HUDEP-2 (cell line): ENCODE measurements at regions not wholly inside any gene's neighbourhood (a gene's known extent, or its start where the extent isn't known, plus 50 kb on each side); places are given as distances from the start of the nearest gene placed in this dataset.

ENCODE experiments used
- DNase-seq, 76 experiments: peaks; one replicate each; lab custom pipeline; 2025; ENCODE audit not compliant: unreplicated experiment in 76 of 76; lab: John Stamatoyannopoulos, UW

GRCh38 chr16:26189536-26189935 lies 497.8 kb downstream of the HS3ST4 start:
- no peak for DNase-seq

GRCh38 chr16:26194526-26194925 lies 502.8 kb downstream of the HS3ST4 start:
- no peak for DNase-seq

DNA sequence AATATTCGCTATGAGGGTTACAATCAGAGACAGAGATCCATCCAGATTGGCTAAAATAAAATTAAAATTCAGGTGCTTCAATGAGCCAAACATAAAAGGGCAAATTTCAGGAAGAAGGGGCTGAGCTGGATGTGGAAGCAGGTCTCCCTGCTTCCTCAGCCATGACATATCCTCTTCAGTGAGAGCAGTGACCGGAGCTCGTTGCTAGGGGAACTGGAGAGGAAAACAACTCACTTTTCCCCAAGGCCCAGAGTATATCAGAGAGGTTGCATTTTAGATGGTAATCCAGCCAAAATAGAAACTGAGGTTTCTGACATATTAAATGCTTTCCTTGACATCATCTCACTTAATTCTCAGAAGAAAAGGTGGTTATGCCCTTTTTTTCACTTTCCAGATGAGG lies 503.5 kb downstream of the HS3ST4 start:
- no peak for DNase-seq

DNA sequence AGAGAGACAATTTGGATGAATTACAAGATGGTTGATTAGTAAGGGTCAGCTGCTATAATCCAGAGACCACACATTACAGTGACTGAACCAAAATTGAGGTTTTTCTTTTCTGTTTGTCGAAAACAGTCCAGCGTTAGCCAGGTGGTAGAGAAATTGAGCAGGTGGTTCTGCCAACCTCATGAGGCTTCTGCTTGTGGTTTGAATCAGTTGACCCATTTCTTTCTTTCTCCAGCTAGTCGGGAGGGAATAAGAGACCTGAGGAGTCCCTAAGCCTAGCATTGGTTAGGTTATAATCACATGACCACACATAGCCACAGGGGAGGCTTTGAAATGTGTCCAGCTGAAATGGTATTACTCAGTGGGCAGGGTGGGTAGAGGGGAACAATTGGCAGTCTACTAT lies 504.6 kb downstream of the HS3ST4 start:
- no peak for DNase-seq

DNA sequence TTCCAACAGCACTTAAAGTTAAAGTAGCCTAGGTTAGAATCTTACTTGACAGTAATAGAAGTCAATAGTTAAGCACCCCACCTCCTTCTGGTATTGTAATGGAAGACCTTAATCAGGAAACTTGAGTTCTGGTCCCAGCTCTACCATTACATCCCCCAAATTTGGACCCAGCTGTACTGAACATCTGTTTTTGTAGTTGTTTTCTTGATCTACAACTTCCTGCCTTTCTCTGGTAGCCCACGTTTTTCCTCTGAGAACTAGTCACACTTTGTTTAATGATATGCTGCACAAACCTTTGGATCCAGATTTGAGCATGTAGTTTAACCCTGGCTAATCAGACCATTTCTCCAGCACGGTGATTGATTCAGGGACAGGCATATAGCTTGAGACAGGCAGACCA lies 505.0 kb downstream of the HS3ST4 start:
- no peak for DNase-seq

- DNase-seq: no peak
Observed at GRCh38 chr16:26197707-26198106, 505.9 kb downstream of the HS3ST4 start.

DNA sequence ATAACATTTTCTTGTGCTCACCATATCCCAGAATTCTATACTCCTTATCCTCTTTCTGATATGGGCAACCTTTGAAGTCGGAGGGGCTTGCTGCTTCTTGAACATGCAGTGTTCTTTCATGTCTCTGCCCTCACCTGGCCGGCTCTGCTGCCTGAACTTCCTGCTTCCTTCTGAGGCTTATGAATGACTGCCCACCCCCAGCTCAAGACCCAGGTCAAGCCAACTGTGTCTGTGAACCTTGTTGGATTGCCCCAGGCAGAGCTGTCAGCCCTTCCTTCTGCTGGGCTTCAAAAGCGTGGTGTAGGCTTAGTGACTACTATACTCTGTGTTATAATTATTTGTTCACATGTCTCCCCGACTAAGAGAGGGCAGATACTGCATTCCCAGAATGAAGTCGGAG lies 506.5 kb downstream of the HS3ST4 start:
- DNase-seq: no peak

DNA sequence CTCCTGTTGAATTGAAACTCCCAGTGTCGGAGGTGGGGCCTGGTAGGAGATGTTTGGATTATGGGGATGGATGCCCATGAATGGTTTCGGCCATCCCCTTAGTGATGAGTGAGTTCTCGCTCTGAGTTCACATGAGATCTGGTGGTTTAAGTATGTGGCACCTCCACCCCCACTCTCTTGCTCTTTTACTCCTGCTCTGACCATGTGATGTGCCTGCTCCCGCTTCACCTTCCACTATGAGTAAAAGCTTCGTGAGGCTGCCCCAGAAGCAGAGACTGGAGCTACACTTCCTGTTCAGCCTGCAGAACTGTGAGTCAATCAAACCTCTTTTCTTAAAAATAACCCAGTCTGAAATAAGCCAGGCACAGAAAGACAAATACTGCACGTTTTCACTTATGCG lies 512.4 kb downstream of the HS3ST4 start:
- no peak for DNase-seq

DNA sequence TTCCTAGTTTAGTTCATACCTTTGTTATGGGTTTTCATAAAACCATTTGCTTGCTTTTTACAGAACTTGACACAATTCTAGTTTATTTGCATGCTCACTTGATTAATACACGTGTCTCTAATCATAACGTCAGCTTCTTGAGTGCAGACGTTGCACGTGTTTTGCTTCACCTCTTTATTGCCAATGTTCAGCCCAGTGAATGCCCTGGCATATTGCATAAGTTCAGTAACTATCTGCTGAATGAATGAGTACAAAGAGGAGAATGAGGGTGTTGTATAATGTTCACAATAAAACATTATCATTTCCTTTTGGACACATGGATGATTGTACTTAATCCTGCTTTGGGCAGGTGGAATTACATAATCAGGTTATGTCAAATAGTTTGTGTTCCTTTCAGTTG lies 519.8 kb downstream of the HS3ST4 start:
- DNase-seq: no peak

DNA sequence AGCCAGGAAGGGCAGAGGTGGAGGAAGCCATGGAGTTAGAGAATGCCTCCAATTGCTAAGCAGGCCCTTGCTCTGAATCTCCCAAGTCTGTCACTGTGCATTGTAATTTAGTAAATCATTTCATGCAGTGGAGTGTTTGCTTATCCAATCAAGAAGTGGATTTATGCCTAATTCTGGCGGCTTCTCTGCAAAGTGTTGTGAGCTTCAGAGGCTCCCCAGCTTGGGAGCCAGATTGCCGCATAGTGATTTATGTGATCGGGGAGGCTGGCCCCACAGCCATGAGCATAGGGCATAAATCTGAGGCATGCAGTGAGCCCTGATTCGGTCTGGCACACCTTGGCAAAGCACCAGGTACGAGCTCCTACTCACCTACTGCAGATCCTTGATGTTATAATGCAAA lies 520.8 kb downstream of the HS3ST4 start:
- DNase-seq: no peak

GRCh38 chr16:26214581-26215174 lies 522.9 kb downstream of the HS3ST4 start:
- DNase-seq: no peak

GRCh38 chr16:26220894-26221293 lies 529.1 kb downstream of the HS3ST4 start:
- no peak for DNase-seq

GRCh38 chr16:26231647-26232046 lies 539.9 kb downstream of the HS3ST4 start:
- no peak for DNase-seq

DNA sequence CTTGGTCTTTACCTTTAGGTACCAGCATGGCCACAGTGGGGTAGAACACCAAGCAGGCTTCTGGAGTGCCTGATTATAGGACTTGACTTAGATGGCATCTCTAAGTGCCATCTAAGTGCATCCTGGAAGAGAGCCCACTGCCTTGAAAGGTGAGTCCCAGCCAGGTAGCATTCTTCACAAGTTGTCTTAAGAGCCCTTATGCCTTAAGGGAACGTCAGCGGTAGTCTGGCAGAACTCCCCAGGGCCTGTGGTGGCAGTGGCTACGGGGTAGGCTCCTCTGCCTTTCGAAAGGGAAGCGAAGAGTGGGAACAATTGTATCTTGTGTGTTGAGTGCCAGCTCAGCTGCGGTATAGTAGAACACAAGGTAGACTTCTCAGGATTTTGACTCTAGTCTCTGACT lies 549.0 kb downstream of the HS3ST4 start:
- DNase-seq: no peak

- no peak for DNase-seq
Observed at GRCh38 chr16:26247063-26247462, 555.3 kb downstream of the HS3ST4 start.

- DNase-seq: no peak
Observed at GRCh38 chr16:26252598-26252997, 560.8 kb downstream of the HS3ST4 start.

- DNase-seq: no peak
Observed at GRCh38 chr16:26261621-26262020, 569.9 kb downstream of the HS3ST4 start.

DNA sequence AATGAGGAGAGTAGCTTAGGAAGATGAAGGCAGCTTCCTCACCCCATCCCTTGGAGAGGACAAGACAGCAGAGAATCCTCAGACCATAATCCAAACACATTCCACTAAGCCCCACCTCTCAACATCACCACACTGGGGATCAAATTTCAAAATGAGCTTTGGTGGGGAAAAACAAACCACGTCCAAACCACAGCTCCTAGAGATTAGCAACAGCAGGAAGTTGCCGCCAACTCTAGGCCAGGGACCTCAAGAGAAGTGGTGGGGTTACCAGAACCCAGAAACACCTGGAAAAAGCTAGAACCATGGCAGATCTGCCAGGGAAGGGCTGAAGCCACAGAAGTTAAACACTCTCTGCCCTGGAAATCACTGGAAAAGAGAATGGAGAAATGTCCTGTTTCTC lies 571.6 kb downstream of the HS3ST4 start:
- DNase-seq: no peak

GRCh38 chr16:26267641-26268040 lies 575.9 kb downstream of the HS3ST4 start:
- no peak for DNase-seq

GRCh38 chr16:26269673-26270072 lies 577.9 kb downstream of the HS3ST4 start:
- DNase-seq: no peak

DNA sequence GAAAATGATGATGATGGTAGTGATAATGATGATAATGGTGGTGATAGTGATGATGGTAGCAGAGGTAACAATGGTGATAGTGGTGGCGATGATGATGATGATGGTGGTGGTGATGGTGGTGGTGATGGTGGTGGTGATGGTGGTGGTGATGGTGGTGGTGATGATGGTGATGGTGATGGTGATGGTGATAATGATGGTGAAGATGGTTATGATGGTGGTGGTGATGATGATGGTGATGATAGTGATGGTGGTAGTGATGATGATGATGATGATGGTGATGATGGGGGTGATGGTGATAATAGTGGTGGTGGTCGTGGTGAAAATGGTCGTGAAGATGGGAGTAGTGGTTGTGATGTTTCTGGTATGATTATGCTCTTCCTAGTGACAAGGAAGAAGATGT lies 581.8 kb downstream of the HS3ST4 start:
- DNase-seq: no peak

- no peak for DNase-seq
Observed at GRCh38 chr16:26275021-26275590, 583.3 kb downstream of the HS3ST4 start.

DNA sequence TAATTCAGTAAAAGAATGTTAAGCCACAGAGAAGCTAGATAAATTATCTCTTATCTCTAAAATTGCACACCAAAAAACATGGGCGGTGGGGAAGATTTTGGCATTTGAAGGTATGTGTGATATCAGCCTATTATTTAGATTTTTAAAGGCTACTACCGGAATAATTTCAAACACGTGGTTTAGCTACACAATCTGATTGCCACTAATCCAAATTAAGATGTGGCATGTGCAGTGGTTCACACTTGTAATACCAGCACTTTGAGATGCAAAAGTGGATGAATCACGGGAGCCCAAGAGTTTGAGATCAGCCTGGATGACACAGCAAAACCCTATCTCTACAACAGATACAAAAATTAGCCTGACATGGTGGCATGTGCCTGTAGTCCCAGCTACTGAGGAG lies 584.5 kb downstream of the HS3ST4 start:
- DNase-seq: no peak
